Dermis blood vessel endothelial cell (primary cell): ENCODE measurements at regions not wholly inside any gene's neighbourhood (a gene's known extent, or its start where the extent isn't known, plus 50 kb on each side); places are given as distances from the start of the nearest gene placed in this dataset.

ENCODE experiments used
- DNase-seq: peaks from one replicate; pipeline ENCODE4 v3.0.0; 2010

DNA sequence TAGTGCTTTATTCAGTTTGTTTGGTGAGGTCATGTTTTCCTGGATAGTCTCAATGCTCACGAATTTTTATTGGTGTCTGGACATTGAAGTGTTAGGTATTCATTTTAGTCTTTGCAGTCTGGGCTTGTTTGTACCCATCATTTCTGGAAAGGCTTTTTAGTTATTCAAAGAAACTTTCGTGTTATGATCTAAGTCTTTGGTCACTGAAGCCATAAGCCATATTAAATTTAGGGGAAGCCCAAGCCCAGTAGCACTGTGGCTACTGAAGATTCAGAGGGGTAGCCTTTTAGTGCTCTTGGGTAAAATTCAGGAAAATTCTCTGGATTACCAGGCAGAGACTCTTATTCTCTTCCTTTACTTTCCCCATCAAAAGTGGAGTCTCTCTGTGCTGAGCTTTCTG is 56.2 kb upstream of the PEX5L start:
- no peak for DNase-seq

DNA sequence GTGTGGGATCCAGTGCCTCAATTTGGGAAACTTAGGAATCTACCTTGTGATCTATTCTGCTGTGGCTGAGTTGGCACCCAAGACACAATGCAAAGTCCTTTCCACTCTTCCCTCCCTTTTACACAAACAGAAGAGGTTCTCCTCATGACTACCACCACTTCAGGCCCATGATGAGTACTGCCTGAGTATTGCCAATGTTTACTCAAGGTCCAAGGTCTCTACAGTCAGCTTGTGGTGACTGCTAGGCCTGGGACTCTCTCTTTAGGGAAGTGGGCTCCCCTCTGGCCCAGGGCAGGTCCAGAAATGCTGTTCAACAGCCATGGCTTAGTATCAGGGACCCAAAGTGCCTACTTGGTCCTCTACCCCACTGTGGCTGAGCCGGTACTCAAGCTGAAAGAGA is 56.8 kb upstream of the PEX5L start:
- no peak for DNase-seq

DNA sequence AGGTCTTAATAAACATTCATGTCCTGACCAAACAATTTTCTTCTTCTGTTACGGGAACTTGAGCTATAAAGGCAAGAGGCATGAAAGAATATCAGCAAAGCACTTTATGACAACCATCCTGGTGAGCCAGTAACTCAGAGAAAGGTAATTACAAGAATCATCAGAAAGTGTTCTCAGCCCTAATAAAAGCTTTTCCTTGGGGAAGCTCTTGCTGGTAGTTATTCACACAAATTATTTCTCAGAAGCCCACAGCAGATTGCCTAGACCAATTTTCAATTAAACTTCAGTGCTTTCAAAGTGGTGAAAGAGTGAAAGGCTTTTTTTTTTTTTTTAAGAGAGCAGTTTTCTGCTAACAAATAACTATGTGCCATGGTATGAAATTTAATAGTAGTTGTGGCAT is 60.9 kb upstream of the PEX5L start:
- DNase-seq: no peak

DNA sequence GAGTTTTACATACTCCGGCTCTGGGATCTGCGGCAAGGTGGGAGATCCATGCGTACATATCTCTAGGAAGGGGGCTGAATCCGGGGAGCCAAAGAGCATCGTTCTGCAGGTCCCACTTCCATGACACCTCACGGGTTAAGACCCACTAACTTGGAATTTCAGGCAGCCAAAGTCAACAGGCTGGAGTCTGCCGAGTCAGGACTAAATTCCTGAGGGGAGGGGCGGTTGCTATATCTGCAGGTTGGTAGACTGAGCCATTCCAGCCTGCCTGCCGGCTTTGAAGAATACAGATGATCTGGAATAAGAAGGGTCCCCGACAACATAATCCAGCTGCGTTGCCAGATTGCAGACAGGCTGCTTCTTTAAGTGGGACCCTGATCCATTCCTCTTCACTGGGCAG is 65.4 kb upstream of the PEX5L start:
- DNase-seq: no peak

DNA sequence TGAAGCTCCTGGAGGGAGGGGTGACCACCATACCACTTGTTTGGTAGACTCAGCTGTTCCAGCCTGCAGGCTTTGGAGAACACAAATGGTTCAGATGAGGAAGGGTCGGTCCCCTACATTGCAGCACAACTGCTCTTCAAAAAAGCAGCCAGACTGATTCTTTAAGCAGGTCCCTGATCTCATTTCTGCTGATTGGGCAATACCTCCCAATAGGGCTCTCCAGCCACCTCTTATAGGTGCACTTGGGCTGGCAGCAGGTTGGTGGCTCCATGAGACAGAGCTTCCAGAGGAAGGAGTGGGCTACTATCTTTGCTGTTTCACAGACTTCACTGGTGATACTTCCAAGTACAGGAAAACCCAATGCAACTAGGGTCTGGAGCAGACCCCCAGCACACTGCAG is 65.9 kb upstream of the PEX5L start:
- DNase-seq: no peak

DNA sequence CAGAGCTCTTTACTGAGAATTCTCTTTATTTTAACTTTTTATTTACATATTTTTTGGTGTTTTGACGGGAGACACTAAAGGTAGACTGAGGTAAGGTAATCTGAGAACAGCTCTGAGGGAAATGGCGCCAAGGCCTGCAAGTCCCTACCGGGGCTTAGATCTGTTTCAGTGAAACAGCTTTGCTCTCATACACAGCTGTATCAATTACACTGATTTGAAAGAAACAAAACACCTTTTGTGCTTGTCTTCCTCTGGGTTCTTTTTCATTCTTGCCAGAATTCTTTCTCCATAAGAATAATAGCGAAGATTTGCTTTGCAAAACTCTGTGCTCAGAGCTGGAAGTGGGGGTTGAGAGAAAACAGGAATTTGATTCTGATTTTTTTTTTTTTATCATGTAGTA is 79.5 kb upstream of the PEX5L start:
- DNase-seq: no peak

DNA sequence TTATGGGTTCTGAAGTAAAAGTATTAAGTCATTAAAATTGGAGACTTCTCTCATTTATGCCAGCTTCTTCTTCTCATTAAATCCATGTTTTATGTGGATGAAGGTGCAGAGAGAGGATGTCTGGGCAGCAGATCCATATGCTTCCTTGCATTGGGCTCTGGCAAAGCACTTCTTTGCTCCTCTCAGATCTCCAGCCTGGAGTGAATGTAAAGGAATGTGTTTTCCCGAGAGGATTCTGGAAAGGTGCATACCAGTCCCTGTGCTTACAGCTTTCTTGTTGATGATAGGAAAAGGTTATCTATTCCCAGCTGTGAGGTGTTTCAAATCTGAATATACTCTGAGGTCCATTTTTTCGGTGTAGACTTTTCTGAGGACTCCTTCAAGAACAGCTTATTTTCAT is 79.9 kb upstream of the PEX5L start:
- no peak for DNase-seq

DNA sequence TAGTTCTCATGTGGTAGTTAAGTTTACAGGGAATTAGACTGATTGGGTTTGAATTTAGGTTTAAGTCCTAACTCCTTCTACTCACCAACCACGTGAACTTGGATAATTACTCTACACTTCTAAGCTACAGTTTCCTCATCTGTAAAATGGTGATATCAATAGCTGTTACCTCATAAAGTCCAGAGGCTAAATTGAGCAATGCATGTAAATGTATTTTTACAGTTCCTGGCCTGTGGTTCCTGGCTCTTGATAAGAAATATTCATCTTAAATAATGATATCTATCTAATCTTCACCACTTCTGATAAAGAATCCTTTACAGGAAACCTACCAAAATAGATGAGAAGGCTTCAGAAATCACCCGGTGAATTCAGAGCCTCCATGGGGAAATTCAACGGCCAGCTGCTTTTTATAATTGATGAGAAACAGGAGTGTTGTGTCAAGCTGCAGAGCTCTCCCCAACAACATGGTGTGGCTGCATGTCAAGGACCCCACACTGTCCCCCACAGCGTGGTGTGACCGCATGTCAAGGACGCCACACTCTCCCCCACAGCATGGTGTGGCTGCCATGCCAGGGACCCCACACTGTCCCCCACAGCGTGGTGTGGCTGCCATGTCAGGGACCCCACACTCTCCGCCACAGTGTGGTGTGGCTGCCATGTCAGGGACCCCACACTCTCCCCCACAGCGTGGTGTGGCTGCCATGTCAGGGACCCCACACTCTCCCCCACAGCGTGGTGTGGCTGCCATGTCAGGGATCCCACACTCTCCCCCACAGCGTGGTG is 80.8 kb upstream of the PEX5L start:
- no peak for DNase-seq

DNA sequence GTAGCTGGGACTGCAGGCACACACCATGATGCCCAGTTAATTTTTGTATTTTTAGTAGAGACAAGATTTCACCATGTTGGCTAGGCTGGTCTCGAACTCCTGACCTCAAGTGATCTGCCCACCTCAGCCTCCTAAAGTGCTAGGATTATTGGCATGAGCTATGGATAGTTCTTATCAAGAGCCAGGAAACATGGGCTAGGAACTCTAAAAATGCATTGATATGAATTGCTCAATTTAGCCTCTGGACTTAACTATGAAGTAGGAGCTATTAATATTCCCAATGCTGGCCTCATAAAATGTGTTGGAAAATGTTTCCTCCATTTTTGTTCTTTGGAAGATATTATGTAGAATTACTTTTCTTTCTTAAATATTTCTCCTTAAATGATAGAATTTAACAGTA is 82.8 kb upstream of the PEX5L start:
- DNase-seq: no peak

DNA sequence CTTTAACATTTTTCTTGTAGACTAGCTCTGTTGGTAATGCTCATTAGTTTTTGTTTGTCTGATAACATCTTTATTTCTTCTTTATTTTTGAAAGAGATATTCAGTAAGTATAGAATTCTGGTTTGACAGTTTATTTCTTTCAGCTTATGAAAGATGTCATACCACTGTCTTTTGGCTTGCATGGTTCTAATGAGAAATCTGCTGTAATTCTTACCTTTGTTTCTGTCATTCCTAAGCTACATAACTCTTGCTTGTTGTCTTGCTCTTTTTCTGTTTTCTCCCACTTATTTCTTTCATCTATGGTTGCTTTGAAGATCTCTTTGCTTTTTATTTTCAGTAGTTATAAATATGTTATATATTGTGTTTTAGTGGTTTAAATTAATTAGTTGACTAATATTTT is 87.2 kb upstream of the PEX5L start:
- DNase-seq: no peak

DNA sequence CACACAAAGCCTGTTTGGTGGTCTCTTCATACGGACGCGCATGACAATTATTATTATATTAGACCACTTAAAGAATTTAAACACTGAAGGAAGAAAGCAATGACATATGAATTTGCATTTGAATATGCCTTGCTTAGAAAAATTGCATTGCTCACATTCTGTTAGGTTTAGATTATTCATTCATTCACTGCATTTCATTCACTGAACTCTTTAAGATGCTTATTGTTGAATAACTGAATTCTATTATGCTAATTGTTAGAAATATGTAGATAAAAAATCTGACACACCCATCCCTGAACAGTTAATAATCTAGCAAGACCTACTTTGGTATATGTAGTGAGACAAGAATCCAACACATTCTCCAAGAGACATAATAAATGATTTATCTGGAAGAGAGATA is 94.4 kb upstream of the PEX5L start:
- DNase-seq: no peak

DNA sequence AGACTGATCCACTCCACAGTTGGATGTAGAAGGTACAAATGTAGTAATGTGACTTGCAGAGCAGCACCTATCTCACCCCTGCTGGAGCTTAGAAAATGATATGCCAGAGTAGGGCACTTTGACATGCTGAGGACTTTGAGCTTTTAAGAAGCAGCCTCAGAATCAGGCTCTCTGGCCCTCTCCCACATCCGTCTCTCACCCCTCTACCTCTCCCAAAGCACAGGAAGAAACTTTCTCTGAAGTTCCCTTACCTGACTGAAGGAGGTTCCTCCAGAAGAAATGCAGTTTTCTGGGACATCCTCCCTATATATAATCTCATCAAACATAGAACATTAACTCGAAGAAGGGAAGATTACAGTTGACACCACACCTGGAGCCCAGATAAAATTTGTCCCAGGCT is 98.4 kb upstream of the PEX5L start:
- no peak for DNase-seq

DNA sequence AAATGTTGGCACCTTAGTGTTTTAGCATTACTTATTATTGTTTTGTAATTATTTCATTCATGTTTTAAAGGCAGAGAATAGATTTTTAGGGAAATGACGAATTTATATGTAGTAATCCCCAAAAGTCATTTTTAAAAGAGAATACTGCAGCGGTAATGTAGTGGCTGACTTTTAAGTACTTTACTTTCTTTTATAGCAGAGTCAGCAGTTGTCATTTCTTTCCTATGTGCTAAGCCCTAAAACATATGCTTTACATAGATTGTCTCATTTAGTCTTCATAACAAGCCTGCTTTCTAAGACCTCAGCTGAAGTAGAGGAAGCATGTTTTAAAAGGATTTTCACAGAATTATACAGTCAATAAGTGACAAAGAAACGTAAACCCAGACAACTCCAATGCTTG is 102.1 kb upstream of the PEX5L start:
- no peak for DNase-seq

DNA sequence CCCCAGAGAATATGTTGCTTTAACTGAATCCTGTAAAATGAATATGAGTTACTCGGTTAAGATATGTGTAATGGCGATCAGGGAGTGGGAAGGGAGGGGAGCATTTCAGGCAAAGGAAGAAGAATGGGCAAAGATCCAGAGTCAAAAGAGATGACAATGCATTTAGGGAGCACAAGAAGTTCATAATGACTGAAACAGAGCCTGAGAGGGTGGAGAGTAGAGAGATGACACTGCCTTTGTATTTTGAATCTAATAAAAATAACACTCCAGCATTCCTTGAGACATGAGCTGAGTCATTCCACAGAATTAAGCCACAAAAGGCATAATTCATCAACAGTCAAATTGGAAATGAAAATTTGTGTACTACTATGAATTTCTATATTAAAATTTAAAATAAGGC is 105.3 kb upstream of the PEX5L start:
- DNase-seq: no peak

DNA sequence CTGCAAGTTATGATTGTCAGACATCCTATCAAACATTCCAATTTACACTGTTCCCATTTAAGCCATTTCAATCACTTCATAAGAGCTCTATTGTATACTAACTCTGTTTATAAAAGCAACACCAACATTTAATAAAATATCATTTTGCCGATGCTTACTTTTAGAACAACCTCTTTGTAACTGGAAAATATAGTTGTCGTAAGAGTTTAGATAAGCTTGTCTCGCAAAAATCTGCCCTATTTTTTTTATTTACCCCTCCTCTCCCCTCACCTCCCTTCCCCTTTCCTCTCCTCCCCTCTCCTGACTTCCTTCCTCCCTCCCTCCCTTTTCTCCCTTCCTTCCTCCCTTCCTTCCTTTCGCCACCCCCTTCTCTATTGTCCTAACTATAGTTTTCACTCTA is 105.7 kb upstream of the PEX5L start:
- no peak for DNase-seq

DNA sequence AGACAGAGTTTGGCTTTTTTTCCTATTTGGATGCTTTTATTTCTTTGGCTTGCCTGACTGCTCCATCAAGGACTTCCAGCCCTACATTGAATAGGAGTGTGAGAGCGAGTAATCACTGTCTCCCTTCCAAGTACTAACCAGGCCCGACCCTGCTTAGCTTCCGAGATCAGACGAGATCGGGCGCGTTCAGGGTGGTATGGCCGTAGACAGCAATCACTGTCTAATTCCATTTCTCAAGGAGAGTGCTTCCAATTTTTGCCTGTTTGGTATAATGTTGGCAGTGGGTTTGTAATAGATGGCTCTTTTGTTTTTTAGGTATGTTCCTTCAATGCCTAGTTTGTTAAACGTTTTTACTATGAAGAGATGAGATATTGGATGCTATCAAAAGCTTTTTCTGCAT is 125.0 kb upstream of the PEX5L start:
- no peak for DNase-seq

DNA sequence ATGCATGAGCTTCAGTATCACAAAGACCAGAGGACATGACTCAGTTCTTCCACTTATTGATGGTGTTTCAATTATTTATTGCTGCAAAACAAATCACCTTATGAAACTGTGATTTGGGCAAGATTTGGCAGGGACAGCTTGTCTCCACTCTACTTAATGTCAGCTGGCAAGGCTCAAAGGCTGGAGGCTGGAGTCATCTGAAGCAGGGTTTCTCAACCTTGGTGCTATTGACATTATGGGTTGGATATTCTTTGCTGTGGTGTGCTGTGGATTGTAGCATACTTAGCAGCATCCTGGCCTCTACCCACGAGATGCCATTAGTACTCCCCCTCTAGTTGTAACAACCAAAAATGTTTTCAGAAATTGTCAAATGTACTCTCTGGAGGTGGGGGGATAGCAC is 138.8 kb upstream of the PEX5L start:
- DNase-seq: no peak

DNA sequence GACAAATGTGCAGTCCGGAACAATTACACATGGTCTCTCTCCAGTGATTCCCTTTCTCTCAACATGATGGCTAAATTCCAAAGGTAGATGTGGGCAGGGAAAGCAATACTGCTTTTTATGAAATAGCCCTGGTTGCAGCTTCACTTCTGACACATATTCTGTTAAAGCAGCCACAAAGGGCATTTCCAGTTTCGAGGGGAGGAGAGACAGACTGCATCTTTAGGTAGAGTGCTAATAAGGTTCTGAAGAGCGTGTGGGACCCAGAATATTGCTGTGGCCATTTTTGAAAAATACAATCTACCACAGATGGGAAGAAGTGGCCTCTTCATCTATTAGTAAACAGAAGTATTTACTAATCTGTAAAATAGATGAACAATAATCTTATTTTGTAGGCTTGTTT is 139.3 kb upstream of the PEX5L start:
- no peak for DNase-seq

DNA sequence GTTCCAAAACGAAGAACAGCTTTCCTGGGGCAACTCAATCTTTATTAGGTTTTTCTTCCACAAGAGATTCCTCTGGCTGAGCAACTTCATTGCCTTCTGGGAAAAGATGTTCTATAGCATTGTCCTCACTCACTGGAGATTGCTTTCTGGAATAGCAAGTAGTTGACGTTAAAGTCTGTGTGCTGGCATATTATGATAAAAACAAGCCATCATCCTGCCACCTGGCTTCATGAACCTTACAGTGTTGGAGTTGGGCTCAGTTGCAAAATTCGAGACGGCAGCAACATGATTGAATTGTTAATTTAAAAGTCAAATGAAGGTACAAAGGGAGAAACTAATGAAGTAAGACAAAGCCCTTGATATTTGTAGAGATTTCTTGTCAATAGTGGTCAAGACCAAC is 140.5 kb upstream of the PEX5L start:
- no peak for DNase-seq

DNA sequence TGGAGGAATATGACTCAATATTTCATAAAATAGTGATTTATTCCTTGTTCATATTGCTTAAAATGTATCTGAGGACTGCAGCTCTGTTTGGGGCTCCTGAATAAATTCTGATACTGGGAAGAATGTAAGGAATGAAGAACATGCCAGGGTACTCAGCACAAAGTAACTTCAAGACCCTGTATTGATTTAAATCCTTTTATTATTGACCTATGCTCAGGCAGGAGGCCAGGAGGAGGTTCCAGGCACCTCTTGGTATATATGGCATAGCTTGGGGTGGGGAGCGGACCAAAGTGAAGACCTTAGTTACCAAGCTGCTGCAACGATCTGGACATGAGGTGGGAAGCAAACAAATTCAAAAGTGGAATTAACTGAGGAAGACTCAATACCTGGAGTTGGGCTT is 142.8 kb upstream of the PEX5L start:
- DNase-seq: no peak

DNA sequence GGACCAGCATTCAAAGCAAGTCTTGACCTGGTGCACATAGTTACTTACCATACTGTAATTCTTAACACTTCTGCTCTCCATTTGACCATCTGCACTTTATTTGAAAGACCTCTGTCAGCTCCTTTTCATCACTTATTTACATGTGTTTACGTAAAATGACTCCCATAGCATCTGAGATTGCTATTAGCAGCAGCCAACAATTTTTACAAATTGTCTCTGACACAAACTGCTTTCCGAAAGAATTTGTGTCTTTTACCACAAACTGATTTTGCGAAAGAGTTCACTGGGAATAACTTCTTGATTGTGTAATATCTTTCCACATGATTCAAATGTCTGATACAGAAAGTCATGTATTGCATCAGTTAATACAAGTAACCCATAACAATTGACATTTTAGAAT is 144.1 kb upstream of the PEX5L start:
- no peak for DNase-seq

DNA sequence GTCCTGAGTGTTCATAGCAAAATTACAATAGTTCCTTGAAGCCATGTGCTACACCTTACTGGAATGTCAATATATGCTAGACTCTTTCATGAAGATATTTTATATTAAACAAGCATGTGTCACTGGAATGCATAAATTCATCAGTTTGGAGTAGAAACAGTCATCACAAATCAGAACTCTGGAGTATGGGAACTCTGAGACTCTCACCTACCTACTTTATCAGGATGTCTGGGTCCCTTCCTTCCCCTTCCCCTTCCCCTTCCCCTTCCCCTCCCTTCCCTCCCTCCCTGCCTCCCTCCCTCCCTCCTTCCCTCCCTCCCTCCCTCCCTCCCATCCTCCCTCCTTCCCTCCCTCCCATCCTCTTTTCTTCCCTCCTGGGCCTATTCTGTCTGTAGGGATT is 144.7 kb upstream of the PEX5L start:
- DNase-seq: no peak

DNA sequence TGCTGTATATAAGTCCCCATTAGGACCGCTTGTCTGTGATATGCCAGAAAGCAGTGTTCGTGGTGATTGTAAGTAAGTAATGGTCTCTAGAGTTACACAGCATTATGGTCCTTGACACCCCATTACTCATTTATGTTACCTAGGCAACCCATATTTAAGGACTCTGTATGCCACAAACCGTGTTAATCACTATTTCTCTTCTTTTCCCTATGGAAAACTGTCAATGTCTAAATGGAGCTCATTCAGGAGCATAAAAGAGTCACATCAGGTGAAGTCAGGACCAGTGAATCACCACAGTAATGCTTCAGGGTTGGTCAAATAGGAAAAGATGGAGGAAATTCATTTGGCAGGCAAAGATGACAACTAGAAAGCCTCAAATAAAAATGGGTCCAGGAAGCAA is 146.6 kb upstream of the PEX5L start:
- DNase-seq: no peak

DNA sequence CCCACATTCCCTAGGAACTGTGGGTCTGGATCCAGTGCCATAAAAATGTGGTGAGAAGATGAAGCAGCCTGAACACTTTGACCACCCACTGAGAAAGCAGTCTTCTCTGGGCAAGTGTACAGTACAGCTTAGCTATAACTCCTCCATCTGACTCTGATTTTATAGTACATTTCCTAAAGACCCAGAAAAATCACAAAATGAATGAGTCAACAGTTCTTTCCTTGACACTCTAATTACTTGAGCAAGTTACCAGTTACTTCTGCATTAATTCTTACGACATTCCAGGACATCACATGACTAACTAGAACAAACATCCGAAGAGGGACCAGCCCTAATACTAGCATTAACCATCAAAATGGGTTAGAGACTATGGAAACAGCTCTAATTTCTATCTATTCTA is 148.1 kb upstream of the PEX5L start:
- DNase-seq: no peak

DNA sequence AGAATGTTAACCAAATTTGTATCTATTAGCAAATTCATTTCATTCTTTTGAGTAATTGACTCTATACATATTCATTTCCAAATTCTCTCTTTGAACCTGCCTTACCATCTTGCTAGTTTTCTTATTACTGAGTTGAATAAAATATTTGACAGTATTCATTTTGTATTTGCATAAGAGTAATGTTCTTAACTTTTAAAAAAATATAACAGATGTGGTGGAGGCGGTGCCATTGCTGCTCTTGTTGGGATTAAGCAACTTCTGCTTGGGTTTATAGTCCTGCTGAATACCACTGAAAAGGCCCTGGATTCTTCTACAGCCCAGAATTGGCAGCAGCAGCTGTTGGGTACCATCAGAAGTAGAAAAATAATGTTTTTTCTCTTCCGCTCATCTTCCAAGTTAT is 148.9 kb upstream of the PEX5L start:
- no peak for DNase-seq
